H1 (cell line): ENCODE measurements at regions not wholly inside any gene's neighbourhood (a gene's known extent, or its start where the extent isn't known, plus 50 kb on each side); places are given as distances from the start of the nearest gene placed in this dataset.

ENCODE experiments used
- E2F6 ChIP-seq: IDR thresholded peaks from 2 replicates; pipeline ENCODE4 v1.6.1; 2012; ENCODE audit warnings: inconsistent platforms
- RFX5 ChIP-seq: IDR thresholded peaks from 2 replicates; pipeline ENCODE4 v1.6.1; 2011; ENCODE audit warnings: low read depth, low read length, improper control_type of control experiment, borderline replicate concordance

- TF ChIP-seq E2F6 = no peak
- no peak for TF ChIP-seq RFX5
- TF ChIP-seq, all 59 proteins: peak for 0
These were observed 104.9 kb upstream of the ITPRID2 start (continued) for GRCh38 chr2:181786371-181787228.
